Psoas muscle (tissue), 7 donors: ENCODE measurements at regions not wholly inside any gene's neighbourhood (a gene's known extent, or its start where the extent isn't known, plus 50 kb on each side); places are given as distances from the start of the nearest gene placed in this dataset.

Experiments
- ATAC-seq, 4 donors: fragments of 200-7000 bp; cut with Tn5 transposase; one replicate each; pipeline ENCODE4 v1.9.1; 2020; ENCODE audit warnings: moderate library complexity in 3 of 4, mild to moderate bottlenecking in 2 of 4
- DNase-seq, 2 donors: peaks; one replicate each; pipeline ENCODE4 v3.0.0-alpha.2; 2020
- H3K27ac ChIP-seq: fragments of 200-600 bp; one replicate; pipeline ENCODE4 v1.8.0; 2022
- H3K27me3 ChIP-seq, 3 donors: fragments of 200-600 bp in 1 of 3; one replicate each; pipeline versions ENCODE4 v1.6.1 to v1.8.0; 2013 to 2022; ENCODE audit warnings: low read length in 2 of 3, mild to moderate bottlenecking in 2 of 3, moderate library complexity in 1 of 3; ENCODE audit not compliant: insufficient read depth in 3 of 3
- H3K36me3 ChIP-seq, 2 donors: fragments of 200-600 bp in 1 of 2; one replicate each; pipeline versions ENCODE4 v1.6.1 to v1.8.0; 2013 to 2022; ENCODE audit warnings: low read depth in 1 of 2, mild to moderate bottlenecking in 1 of 2, moderate library complexity in 1 of 2; ENCODE audit not compliant: insufficient read depth in 1 of 2
- H3K4me1 ChIP-seq: fragments of 200-600 bp; one replicate; pipeline ENCODE4 v1.8.0; 2022
- H3K4me3 ChIP-seq: fragments of 200-600 bp; one replicate; pipeline ENCODE4 v1.8.0; 2022; ENCODE audit warnings: mild to moderate bottlenecking
- H3K9me3 ChIP-seq: fragments of 200-600 bp; one replicate; pipeline ENCODE4 v1.8.0; 2022
- WGBS, 3 donors: extraction: QIAGEN DNeasy Blood & Tissue Kit; methylation state at CpG; one replicate each; pipeline versions ENCODE4 v1.1.6 to v1.1.7; 2013; 5-methylcytosine and 5-hydroxymethylcytosine counted together
- intact Hi-C, 2 donors: fragments of 100-400 bp; cut with DNase I; formaldehyde crosslinking; loops; one replicate each; pipeline versions ENCODE4 v1.11.0 to v1.14.2; 2022
- TF ChIP-seq, protein P1 (sequence below): fragments of 200-600 bp; IDR thresholded peaks from one replicate; pipeline ENCODE4 v1.8.0; 2022; ENCODE audit warnings: antibody characterized with exemption
- donor health status: healthy with polysubstance abuse.
- donor health status: DM: no; HTN: no; CAD: no; lungs with moderate emphysema.
- donor health status: Bipolar disorder and iron deficiency.
- donor health status: healthy.
- donor health status: DM: yes; HTN: yes; CAD: no.
- donor health status: DM: no; HTN: no; CAD: no.
- donor health status: DM: yes; HTN: yes; CAD: no.

DNA sequence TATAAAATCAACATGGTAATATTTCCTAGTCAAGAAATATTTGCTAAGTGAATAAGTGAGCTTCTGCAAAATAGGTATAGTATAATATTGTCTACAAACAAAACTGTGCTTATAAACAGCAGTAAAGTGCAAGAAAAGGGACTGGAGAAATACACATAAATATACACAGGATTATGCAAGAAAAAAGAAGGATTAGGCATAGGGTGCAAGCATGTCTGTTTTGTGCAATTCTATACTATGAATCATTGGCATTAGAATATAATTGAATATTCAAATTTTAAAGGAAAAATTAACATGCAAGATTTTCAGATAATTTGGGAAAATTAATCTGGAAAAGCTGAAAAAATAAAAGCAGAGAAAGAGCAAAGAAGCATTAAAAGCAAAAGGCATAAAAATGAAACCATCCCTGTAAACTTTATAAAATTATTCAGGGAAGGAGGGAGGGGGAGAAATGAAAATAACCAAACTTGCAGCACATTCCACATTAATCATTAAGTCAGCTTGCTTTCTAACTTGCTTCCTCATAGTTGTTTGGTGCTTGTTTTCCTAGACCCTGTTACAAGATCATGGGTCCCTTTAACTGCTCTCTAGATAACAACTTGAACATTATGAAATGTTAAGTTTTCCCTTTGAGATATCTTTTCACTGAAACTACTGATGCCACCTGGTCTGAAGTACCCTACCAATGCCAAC, 147.4 kb upstream of the STAC start:
- Histone ChIP-seq H3K27ac (no peak overlapping the region), H3K4me3 (no peak overlapping the region), H3K36me3 (no peaks in the 10 kb centered on the region), H3K27me3 (no peaks in the 10 kb centered on the region), H3K9me3 (peaks cover 4% of the 10 kb centered on the region), H3K4me1 (no peaks in the 10 kb centered on the region)
- no peak for DNase-seq
- intact Hi-C loops: no loop called here
- TF ChIP-seq, protein P1, sequence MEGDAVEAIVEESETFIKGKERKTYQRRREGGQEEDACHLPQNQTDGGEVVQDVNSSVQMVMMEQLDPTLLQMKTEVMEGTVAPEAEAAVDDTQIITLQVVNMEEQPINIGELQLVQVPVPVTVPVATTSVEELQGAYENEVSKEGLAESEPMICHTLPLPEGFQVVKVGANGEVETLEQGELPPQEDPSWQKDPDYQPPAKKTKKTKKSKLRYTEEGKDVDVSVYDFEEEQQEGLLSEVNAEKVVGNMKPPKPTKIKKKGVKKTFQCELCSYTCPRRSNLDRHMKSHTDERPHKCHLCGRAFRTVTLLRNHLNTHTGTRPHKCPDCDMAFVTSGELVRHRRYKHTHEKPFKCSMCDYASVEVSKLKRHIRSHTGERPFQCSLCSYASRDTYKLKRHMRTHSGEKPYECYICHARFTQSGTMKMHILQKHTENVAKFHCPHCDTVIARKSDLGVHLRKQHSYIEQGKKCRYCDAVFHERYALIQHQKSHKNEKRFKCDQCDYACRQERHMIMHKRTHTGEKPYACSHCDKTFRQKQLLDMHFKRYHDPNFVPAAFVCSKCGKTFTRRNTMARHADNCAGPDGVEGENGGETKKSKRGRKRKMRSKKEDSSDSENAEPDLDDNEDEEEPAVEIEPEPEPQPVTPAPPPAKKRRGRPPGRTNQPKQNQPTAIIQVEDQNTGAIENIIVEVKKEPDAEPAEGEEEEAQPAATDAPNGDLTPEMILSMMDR: no peak
- ATAC-seq: no peak

DNA sequence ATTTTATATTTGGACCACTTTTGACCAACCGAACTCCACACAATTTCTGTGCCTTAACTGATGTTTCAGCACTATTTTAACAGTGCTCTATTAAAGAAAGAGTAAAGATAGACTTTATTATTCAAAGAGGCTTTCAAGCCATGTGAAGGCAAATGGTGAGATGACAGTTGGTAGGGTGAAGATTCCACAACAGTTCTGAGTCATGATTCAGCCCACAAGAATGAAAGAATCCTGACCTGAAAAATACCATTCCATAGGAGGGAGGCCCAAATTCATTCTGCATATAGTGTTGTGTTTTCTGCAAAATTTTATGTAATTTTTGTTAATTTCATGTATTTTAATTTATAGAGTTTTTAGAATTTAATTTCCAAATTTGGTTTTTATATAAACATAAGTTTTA, 135.6 kb upstream of the STAC start:
- WGBS, 3 donors: 88 to 94% (median 91%) methylated on average over 1 of the region's 1 CpG
- DNase-seq (no peak), ATAC-seq (no peak)
- Histone ChIP-seq H3K27ac (no peak overlapping the region), H3K27me3 (no peaks in the 10 kb centered on the region), H3K4me1 (no peaks in the 10 kb centered on the region), H3K9me3 (no peaks in the 10 kb centered on the region), H3K36me3 (no peaks in the 10 kb centered on the region), H3K4me3 (no peak overlapping the region)
- intact Hi-C loops: no loop called here
- TF ChIP-seq, protein P1: no peak

DNA sequence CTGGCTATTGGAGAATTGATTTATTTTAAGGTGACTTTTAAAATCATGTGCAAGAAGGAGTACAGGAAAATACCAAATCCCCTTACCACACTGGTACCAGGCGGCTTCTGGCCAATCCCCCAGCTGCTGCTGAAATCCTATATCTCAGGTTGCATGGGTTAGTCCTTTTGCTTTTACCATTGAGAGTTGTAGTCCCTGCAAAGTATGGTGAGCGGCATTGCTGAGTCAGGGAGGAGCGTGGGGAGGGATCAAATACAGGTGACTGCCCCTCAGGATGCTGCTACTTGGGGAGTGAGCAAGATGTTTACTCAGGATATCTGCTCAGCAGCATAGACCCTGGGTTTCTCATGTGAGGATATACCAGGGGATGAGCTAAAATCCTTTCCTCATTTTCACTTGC, 131.9 kb upstream of the STAC start:
- WGBS, 3 donors: 32 to 66% (median 51%) methylated on average over 3 of the region's 3 CpGs
- intact Hi-C loops: no loop called here
- Histone ChIP-seq H3K4me1 (no peaks in the 10 kb centered on the region), H3K27me3 (no peaks in the 10 kb centered on the region), H3K27ac (no peak overlapping the region), H3K4me3 (no peak overlapping the region), H3K9me3 (peaks cover 10% of the 10 kb centered on the region), H3K36me3 (no peaks in the 10 kb centered on the region)
- ATAC-seq: no peak
- no peak for DNase-seq
- TF ChIP-seq, protein P1: no peak

DNA sequence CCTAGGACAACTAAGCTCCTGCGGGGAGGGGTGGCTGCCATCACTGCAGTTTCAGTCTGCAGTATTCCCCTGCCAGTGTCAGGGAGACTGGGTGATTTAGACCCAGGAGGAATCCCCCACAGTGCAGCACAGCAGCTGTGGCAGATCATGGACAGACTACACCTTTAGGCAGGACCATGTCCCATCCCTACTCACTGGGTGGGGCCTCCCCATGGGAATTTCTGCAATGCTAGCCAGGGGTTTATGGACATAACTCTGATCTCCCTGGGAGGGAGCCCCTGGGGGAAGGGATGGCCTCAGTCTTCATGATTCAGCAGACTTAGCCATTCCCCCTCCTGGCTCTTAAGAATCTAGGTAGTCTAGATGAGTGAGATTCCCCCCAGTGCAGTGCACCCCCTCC, 130.1 kb upstream of the STAC start:
- 80 to 82% (median 81%) methylated on average over 1 of the region's 1 CpG for WGBS, 3 donors
- TF ChIP-seq, protein P1: no peak
- intact Hi-C loops: no loop called here
- no peak overlapping the region for H3K27ac ChIP-seq
- no peaks in the 10 kb centered on the region for H3K36me3 ChIP-seq
- peaks cover 10% of the 10 kb centered on the region for H3K9me3 ChIP-seq
- H3K27me3 ChIP-seq: no peaks in the 10 kb centered on the region
- H3K4me1 ChIP-seq: no peaks in the 10 kb centered on the region
- ATAC-seq: no peak
- no peak overlapping the region for H3K4me3 ChIP-seq
- DNase-seq: no peak
